Activated CD4-positive, alpha-beta memory T cell treated with anti-CD3 and anti-CD28 coated beads, Interleukin-2, amount 10 ng/mL, durations not matched to agents 7 days and 5 days (primary cell): ENCODE measurements at regions not wholly inside any gene's neighbourhood (a gene's known extent, or its start where the extent isn't known, plus 50 kb on each side); places are given as distances from the start of the nearest gene placed in this dataset.

Experiments
- CTCF ChIA-PET: fragments of 350-600 bp; sonication (Branson Sonifier 250); formaldehyde crosslinking; loops from one replicate; lab custom pipeline; 2021; ENCODE audit warnings: antibody characterized with exemption, inconsistent platforms; lab: Charles Lee
- POLR2A ChIA-PET: fragments of 350-600 bp; sonication (Branson Sonifier 250); formaldehyde crosslinking; loops from one replicate; lab custom pipeline; 2021; ENCODE audit warnings: antibody characterized with exemption; lab: Charles Lee
- DNase-seq: peaks from one replicate; pipeline ENCODE4 v3.0.0-alpha.2; 2020
- H3K27ac Mint-ChIP-seq: one replicate; pipeline ENCODE4 v1.8.0; 2021; ENCODE audit warnings: mild to moderate bottlenecking, mixed read lengths
- H3K27me3 Mint-ChIP-seq: one replicate; pipeline ENCODE4 v1.8.0; 2021; ENCODE audit warnings: mixed read lengths
- H3K36me3 Mint-ChIP-seq: one replicate; pipeline ENCODE4 v1.8.0; 2021; ENCODE audit warnings: low read depth, mixed read lengths
- H3K4me1 Mint-ChIP-seq: one replicate; pipeline ENCODE4 v1.8.0; 2021; ENCODE audit warnings: mixed read lengths
- H3K4me3 Mint-ChIP-seq: one replicate; pipeline ENCODE4 v1.8.0; 2021; ENCODE audit warnings: mild to moderate bottlenecking, mixed read lengths
- H3K9me3 Mint-ChIP-seq: one replicate; pipeline ENCODE4 v1.8.0; 2021; ENCODE audit warnings: mixed read lengths

- H3K36me3 Mint-ChIP-seq = peaks cover 6% of the 10 kb centered on the region
- H3K9me3 Mint-ChIP-seq = peaks cover 9% of the 10 kb centered on the region
- H3K4me3 Mint-ChIP-seq = no peak overlapping the region
- H3K4me1 Mint-ChIP-seq = no peaks in the 10 kb centered on the region
- no peak overlapping the region for H3K27ac Mint-ChIP-seq
- ChIA-PET CTCF (no interaction called here), POLR2A (no interaction called here)
- no peak for DNase-seq
- no peaks in the 10 kb centered on the region for H3K27me3 Mint-ChIP-seq
Observed at GRCh38 chr18:78656346-78656925, 323.2 kb upstream of the SALL3 start.

GRCh38 chr18:78658531-78658930 is 321.1 kb upstream of the SALL3 start:
- no peak for DNase-seq
- no peak overlapping the region for H3K27ac Mint-ChIP-seq
- CTCF ChIA-PET = no interaction called here
- H3K4me1 Mint-ChIP-seq = no peaks in the 10 kb centered on the region
- H3K4me3 Mint-ChIP-seq = no peak overlapping the region
- no peaks in the 10 kb centered on the region for H3K27me3 Mint-ChIP-seq
- POLR2A ChIA-PET = no interaction called here
- no peaks in the 10 kb centered on the region for H3K36me3 Mint-ChIP-seq
- peaks cover 2% of the 10 kb centered on the region for H3K9me3 Mint-ChIP-seq

DNA sequence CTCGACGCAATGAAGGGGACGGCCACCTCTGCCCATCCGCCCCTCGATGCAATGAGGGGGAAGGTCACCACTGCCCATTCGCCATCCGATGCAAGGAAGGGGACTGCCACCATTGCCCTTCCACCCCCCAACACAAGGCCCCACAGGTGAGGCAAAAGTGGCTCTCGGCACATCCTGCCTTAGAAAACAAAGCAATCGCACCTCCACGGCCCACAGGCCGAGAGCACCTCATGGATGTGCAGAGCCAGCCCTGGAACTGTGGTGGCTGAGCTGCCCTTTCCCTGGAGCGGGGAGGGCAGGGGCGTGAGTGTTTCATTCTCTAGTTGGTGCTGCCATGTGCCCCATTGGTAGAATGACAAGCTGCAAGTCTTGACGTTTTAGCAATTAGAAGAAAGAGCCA is 320.6 kb upstream of the SALL3 start:
- Mint-ChIP-seq H3K9me3 (peaks cover 2% of the 10 kb centered on the region), H3K27ac (no peak overlapping the region), H3K4me1 (no peaks in the 10 kb centered on the region), H3K27me3 (no peaks in the 10 kb centered on the region), H3K4me3 (no peak overlapping the region), H3K36me3 (no peaks in the 10 kb centered on the region)
- ChIA-PET CTCF (no interaction called here), POLR2A (no interaction called here)
- no peak for DNase-seq

DNA sequence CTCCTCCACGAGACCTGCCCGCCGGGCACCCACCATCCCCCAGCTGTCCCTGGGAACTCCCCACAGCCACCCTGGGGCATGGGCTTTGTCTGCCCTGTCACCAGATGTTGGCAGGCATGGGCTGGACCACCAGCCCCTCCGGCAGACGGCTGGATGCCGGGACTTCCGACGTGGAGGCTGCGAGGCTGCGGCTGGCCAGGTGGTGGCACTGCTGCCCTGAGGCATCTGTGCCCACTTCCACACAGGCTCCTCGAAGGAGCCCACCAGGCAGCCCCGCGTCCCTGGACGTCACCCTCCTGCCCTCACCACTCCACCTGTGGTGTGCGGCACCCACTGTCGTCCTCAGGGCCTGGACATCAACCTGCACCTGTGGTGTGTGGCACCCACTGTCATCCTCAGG is 319.9 kb upstream of the SALL3 start:
- no peak overlapping the region for H3K4me3 Mint-ChIP-seq
- no peaks in the 10 kb centered on the region for H3K27me3 Mint-ChIP-seq
- no peaks in the 10 kb centered on the region for H3K4me1 Mint-ChIP-seq
- CTCF ChIA-PET = no interaction called here
- no peaks in the 10 kb centered on the region for H3K36me3 Mint-ChIP-seq
- no peak for DNase-seq
- H3K9me3 Mint-ChIP-seq = peaks cover 2% of the 10 kb centered on the region
- POLR2A ChIA-PET = no interaction called here
- no peak overlapping the region for H3K27ac Mint-ChIP-seq

DNA sequence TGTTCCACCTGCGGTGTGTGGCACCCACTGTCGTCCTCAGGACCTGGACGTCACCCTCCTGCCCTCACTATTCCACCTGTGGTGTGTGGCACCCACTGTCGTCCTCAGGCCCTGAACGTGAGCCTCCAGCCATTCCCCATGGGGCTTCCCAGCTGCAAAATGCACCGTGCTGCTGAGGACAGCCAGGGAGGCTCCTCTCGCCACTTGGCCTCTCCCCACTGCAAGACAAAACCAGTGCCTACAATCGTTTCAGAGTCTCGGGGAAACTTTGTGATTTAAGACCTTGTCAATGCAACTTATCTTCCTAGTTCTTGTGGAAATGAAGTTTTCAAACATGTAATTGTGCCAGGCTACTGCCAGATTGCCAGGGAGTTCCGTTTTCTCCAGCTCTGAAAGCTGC is 319.3 kb upstream of the SALL3 start:
- no peaks in the 10 kb centered on the region for H3K27me3 Mint-ChIP-seq
- POLR2A ChIA-PET = no interaction called here
- no peak overlapping the region for H3K4me3 Mint-ChIP-seq
- peaks cover 2% of the 10 kb centered on the region for H3K9me3 Mint-ChIP-seq
- no peaks in the 10 kb centered on the region for H3K4me1 Mint-ChIP-seq
- no peak overlapping the region for H3K27ac Mint-ChIP-seq
- no peaks in the 10 kb centered on the region for H3K36me3 Mint-ChIP-seq
- CTCF ChIA-PET = no interaction called here
- DNase-seq = no peak

DNA sequence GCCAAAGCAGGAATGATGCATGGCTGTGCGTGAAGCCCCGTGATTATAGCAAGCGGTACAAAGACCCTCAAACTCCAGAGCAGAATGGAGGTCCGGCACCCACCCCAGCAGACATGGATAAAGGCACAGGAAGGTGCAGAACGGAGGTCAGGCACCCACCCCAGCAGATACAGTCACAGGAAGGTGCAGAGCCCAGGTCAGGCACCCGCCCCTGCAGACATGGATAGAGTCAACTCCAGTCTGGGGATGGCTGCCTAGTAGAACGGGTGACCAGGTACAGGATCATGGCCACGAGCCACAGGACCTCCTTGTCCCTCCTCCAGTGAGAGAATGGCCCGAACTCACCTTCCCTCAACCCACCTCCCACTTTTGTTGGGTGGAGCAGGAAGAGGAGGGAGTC is 318.3 kb upstream of the SALL3 start:
- H3K4me1 Mint-ChIP-seq = no peaks in the 10 kb centered on the region
- H3K27me3 Mint-ChIP-seq = no peaks in the 10 kb centered on the region
- ChIA-PET POLR2A (no interaction called here), CTCF (no interaction called here)
- H3K36me3 Mint-ChIP-seq = no peaks in the 10 kb centered on the region
- no peaks in the 10 kb centered on the region for H3K9me3 Mint-ChIP-seq
- no peak for DNase-seq
- no peak overlapping the region for H3K27ac Mint-ChIP-seq
- no peak overlapping the region for H3K4me3 Mint-ChIP-seq

DNA sequence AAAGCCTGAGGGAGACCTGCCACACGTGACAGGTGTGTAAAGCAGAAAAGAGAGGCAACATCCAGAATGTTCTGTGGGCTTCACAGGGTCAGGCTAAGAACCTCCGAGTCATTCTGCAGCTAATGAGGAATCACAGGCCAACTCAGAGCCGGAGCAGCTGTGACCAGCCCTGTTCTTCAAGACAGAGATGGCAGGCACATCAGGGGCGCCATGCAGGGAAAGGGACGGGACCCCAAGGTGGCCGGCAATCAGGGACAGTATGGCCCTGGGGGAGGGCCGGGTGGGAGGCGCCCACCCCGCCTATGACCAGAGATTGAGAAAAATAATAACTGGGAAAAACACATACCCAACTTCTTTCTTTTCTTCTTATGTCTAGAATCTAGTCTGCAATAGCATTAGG is 316.7 kb upstream of the SALL3 start:
- H3K27ac Mint-ChIP-seq = no peak overlapping the region
- no peak for DNase-seq
- ChIA-PET POLR2A (no interaction called here), CTCF (no interaction called here)
- H3K36me3 Mint-ChIP-seq = no peaks in the 10 kb centered on the region
- H3K4me1 Mint-ChIP-seq = no peaks in the 10 kb centered on the region
- H3K4me3 Mint-ChIP-seq = no peak overlapping the region
- H3K27me3 Mint-ChIP-seq = no peaks in the 10 kb centered on the region
- no peaks in the 10 kb centered on the region for H3K9me3 Mint-ChIP-seq

GRCh38 chr18:78664048-78664447 is 315.6 kb upstream of the SALL3 start:
- POLR2A ChIA-PET = no interaction called here
- no peak overlapping the region for H3K27ac Mint-ChIP-seq
- DNase-seq = no peak
- H3K9me3 Mint-ChIP-seq = no peaks in the 10 kb centered on the region
- CTCF ChIA-PET = no interaction called here
- no peaks in the 10 kb centered on the region for H3K36me3 Mint-ChIP-seq
- H3K4me1 Mint-ChIP-seq = no peaks in the 10 kb centered on the region
- no peaks in the 10 kb centered on the region for H3K27me3 Mint-ChIP-seq
- no peak overlapping the region for H3K4me3 Mint-ChIP-seq

GRCh38 chr18:78664848-78665247 is 314.8 kb upstream of the SALL3 start:
- ChIA-PET POLR2A (no interaction called here), CTCF (no interaction called here)
- H3K27me3 Mint-ChIP-seq = no peaks in the 10 kb centered on the region
- H3K36me3 Mint-ChIP-seq = no peaks in the 10 kb centered on the region
- no peak overlapping the region for H3K4me3 Mint-ChIP-seq
- H3K9me3 Mint-ChIP-seq = no peaks in the 10 kb centered on the region
- no peaks in the 10 kb centered on the region for H3K4me1 Mint-ChIP-seq
- no peak overlapping the region for H3K27ac Mint-ChIP-seq
- no peak for DNase-seq

- Mint-ChIP-seq H3K27me3 (no peaks in the 10 kb centered on the region), H3K36me3 (no peaks in the 10 kb centered on the region), H3K27ac (no peak overlapping the region), H3K9me3 (no peaks in the 10 kb centered on the region), H3K4me3 (no peak overlapping the region), H3K4me1 (no peaks in the 10 kb centered on the region)
- DNase-seq = no peak
- POLR2A ChIA-PET = no interaction called here
- CTCF ChIA-PET = no interaction called here
Observed at GRCh38 chr18:78665644-78666043, 314.0 kb upstream of the SALL3 start.

DNA sequence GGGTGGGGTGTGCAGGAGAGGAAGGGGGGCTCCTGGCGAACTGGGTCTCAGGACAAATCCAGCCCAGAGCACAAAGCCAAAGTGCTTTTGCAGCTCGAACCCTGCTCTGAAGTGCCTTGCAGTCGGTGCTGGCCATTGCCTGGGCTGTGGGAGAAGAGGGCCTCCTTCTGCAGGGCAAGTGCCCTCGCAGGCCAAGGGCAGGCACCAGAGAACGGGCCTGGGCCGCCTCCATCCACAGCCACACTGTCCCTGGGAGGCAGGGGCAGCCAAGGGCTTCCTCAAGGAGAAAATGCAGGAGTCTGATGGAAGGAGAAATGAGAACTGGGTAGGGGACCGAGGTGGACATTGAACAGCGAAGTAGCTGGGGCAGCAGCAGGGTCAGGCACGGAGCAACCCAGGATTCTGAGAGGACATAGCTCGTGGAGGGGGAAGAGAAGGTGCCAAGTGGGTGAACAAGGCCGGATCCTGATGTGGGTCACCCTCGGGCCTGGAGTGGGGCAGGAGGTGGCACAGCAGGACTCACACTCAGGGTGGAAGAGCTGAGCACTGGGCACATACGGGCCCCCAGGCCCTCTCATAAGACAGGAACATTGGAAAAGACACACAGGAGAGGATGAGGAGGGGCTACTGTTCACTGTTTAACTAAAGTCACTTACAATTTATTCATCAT is 312.8 kb upstream of the SALL3 start:
- Mint-ChIP-seq H3K9me3 (no peaks in the 10 kb centered on the region), H3K27me3 (no peaks in the 10 kb centered on the region), H3K36me3 (no peaks in the 10 kb centered on the region), H3K4me1 (no peaks in the 10 kb centered on the region), H3K27ac (no peak overlapping the region), H3K4me3 (no peak overlapping the region)
- DNase-seq = no peak
- CTCF ChIA-PET = no interaction called here
- POLR2A ChIA-PET = no interaction called here

DNA sequence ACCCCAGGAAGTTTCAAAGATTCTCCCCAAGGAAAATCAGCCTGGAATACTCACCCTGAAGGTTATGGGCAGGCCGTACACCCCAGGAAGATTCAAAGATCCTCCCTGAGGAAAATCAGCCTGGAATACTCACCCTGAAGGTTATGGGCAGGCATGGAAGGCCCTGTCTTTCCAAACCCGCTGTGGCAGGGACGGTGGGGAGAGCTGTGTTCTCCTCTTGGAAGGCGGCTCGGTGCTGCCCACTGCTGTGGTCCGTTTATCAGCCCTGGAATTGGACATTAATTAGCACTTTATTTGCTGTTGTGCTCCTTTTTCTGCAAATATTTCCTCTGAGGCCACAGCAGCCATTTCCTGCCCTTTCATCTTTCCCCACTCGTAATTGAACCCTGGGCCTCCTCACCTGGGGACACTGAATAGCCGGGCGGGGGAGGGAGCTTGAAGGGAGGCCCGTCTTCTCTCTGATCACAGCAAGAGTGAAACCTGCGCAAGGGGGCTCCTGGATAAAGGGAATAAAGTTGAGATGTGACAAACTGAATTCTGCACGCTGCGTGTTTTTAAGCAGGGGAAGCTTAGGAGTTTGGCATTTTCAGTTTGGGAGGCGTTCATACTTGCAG is 308.7 kb upstream of the SALL3 start:
- Mint-ChIP-seq H3K4me3 (no peak overlapping the region), H3K36me3 (no peaks in the 10 kb centered on the region), H3K27me3 (no peaks in the 10 kb centered on the region), H3K4me1 (no peaks in the 10 kb centered on the region), H3K27ac (no peak overlapping the region), H3K9me3 (no peaks in the 10 kb centered on the region)
- POLR2A ChIA-PET = no interaction called here
- DNase-seq = no peak
- CTCF ChIA-PET = no interaction called here

GRCh38 chr18:78671551-78671950 is 308.1 kb upstream of the SALL3 start:
- Mint-ChIP-seq H3K27ac (no peak overlapping the region), H3K4me3 (no peak overlapping the region), H3K27me3 (no peaks in the 10 kb centered on the region), H3K4me1 (no peaks in the 10 kb centered on the region), H3K36me3 (no peaks in the 10 kb centered on the region), H3K9me3 (peaks cover 2% of the 10 kb centered on the region)
- DNase-seq = no peak
- CTCF ChIA-PET = no interaction called here
- POLR2A ChIA-PET = no interaction called here

DNA sequence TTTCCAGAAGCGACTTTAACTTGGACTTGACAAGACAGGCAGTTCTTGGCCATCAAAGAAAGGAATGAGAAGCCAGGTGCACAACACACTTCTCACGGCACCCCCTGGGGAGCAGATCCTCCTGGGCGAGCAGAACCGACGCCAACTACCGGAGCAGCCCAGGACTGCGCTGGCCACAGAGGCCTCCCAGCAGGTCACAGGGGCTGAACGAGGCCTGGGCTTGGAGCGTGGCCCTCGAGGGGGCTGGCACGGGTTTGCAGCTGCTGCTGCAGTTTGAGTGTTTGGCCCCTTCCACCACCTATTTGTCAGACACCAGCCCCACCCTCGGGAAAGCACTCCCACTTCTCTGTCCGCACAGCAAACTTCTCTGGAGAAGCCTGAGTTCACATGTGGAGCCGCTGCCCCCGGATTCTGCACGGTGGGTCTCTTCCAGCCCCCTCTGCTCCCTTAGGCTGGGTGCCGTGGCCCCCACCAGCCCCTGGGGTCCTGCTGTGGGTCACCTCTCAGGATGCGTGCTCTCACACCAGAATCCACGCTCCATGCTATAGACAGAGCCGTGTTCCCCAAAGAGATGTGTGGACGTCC is 306.7 kb upstream of the SALL3 start:
- CTCF ChIA-PET = no interaction called here
- peaks cover 2% of the 10 kb centered on the region for H3K9me3 Mint-ChIP-seq
- POLR2A ChIA-PET = no interaction called here
- no peaks in the 10 kb centered on the region for H3K4me1 Mint-ChIP-seq
- no peak overlapping the region for H3K4me3 Mint-ChIP-seq
- H3K36me3 Mint-ChIP-seq = no peaks in the 10 kb centered on the region
- no peak for DNase-seq
- H3K27me3 Mint-ChIP-seq = no peaks in the 10 kb centered on the region
- H3K27ac Mint-ChIP-seq = no peak overlapping the region
